Fibroblast of the conjunctiva (primary cell): ENCODE measurements at regions not wholly inside any gene's neighbourhood (a gene's known extent, or its start where the extent isn't known, plus 50 kb on each side); places are given as distances from the start of the nearest gene placed in this dataset.

Source experiments
- DNase-seq: peaks from one replicate; pipeline ENCODE4 v3.0.0-alpha.2; 2010; ENCODE audit warnings: low read depth

GRCh38 chr10:44053391-44053790, 331.5 kb downstream of the CXCL12 start:
- no peak for DNase-seq

GRCh38 chr10:44051584-44052385, 333.1 kb downstream of the CXCL12 start:
- DNase-seq, result peak; percentile 51

GRCh38 chr10:44051091-44051490, 333.8 kb downstream of the CXCL12 start:
- no peak for DNase-seq

- no peak for DNase-seq
Observed at GRCh38 chr10:44049301-44050015, 335.4 kb downstream of the CXCL12 start.

GRCh38 chr10:44047361-44047760, 337.5 kb downstream of the CXCL12 start:
- DNase-seq, result no peak

GRCh38 chr10:44046605-44047004, 338.3 kb downstream of the CXCL12 start:
- DNase-seq, result peak; percentile 37

- DNase-seq, result no peak
Observed at GRCh38 chr10:44045020-44045419, 339.9 kb downstream of the CXCL12 start.

- DNase-seq, result no peak
Observed at GRCh38 chr10:44044549-44044948, 340.3 kb downstream of the CXCL12 start.

GRCh38 chr10:44043646-44044375, 341.1 kb downstream of the CXCL12 start:
- DNase-seq, result no peak

- DNase-seq, result no peak
Observed at GRCh38 chr10:44042926-44043602, 341.8 kb downstream of the CXCL12 start.

- DNase-seq, result no peak
Observed at GRCh38 chr10:44042075-44042770, 342.7 kb downstream of the CXCL12 start.

GRCh38 chr10:44039599-44039998, 345.3 kb downstream of the CXCL12 start:
- DNase-seq, result no peak

- no peak for DNase-seq
Observed at GRCh38 chr10:44036425-44036824, 348.5 kb downstream of the CXCL12 start.

GRCh38 chr10:44035474-44036197, 349.3 kb downstream of the CXCL12 start:
- DNase-seq, result no peak

- no peak for DNase-seq
Observed at GRCh38 chr10:44034946-44035345, 350.0 kb downstream of the CXCL12 start.

GRCh38 chr10:44033008-44033407, 351.9 kb downstream of the CXCL12 start:
- DNase-seq, result no peak

- no peak for DNase-seq
Observed at GRCh38 chr10:44032216-44032615, 352.7 kb downstream of the CXCL12 start.

- no peak for DNase-seq
Observed at GRCh38 chr10:44030738-44031137, 354.2 kb downstream of the CXCL12 start.

- DNase-seq, result no peak
Observed at GRCh38 chr10:44030132-44030531, 354.8 kb downstream of the CXCL12 start.

GRCh38 chr10:44028384-44029137, 356.3 kb downstream of the CXCL12 start:
- no peak for DNase-seq
